Colon (tissue), 2 donors: ENCODE measurements at regions not wholly inside any gene's neighbourhood (a gene's known extent, or its start where the extent isn't known, plus 50 kb on each side); places are given as distances from the start of the nearest gene placed in this dataset.
A peak's percentile ranks its signal among the peaks of the same experiment; 100 is the strongest.
"Not testable (repeated sequence)": the region's sequence is repeated elsewhere in the genome, so short reads cannot be mapped to it uniquely, and the experiment has no call there.

Experiments used
- FAIRE-seq: peaks from 2 replicates; lab custom pipeline; 2012; peaks lifted over from hg19 to GRCh38; lab: Jason Lieb, UNC
- donor health status: control.
- donor health status: control.

- FAIRE-seq: no peak
Measured at GRCh38 chr12:13440844-13441243, 244.3 kb downstream of the EMP1 start.

DNA sequence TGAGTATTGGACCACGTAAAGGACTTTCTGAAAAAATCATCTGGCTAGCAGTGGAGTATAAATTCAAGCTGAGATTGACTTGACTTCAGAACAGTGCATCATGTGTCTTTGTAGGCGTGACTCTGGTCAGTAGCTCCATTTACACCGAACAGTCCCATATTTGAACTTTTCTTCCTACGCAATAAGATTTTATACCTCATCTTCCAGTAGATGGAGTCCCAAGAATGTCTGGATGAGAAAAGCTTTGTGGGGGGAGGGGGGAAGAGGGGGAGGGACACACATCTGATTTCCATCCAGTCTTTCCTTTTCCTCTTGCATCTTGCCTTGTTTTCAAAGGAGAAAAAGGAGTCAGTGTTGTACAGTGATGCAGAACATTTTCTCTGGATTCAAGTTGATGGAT is 241.0 kb downstream of the EMP1 start:
- no peak for FAIRE-seq

- FAIRE-seq: no peak
Measured at GRCh38 chr12:13436696-13437391, 240.3 kb downstream of the EMP1 start.

DNA sequence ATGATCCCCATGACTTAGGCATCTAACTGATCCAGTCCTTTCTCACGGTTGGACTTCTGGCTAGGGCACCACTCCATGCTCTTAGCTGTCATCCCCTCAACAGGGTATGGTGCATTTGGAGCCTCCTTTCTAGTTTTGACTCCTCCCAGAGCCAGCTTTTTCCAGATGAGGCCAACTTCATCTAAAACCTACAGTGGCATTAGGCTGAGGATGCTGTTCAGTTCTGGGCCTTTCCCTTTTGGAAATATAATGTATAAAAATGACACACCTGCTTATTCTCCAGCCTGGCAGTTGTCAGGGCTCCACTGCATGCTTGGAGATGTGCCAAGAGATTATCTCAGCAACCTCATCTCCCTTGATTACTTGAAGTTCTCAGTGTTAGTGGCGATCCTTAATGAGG is 239.7 kb downstream of the EMP1 start:
- FAIRE-seq: no peak

GRCh38 chr12:13435235-13435933 is 238.9 kb downstream of the EMP1 start:
- no peak for FAIRE-seq

DNA sequence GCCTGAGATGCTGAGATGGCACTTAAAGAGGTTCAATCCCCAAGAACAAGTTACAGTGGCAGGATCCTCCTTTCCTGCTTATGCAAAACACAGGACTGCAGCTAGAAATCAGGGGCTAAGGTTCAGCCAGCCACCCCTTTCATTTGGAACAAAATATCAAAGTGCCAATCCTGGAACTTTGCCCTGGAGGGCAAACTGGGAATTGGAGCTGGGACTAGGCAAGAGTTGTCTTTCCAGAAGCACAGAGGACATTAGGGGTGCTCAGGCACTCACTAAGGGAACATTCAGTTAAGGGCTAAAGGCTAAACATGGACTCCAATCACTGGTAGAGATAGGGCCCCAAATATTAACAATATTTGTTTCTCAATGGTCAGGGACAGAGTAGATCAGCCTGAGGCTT is 237.2 kb downstream of the EMP1 start:
- FAIRE-seq: no peak

DNA sequence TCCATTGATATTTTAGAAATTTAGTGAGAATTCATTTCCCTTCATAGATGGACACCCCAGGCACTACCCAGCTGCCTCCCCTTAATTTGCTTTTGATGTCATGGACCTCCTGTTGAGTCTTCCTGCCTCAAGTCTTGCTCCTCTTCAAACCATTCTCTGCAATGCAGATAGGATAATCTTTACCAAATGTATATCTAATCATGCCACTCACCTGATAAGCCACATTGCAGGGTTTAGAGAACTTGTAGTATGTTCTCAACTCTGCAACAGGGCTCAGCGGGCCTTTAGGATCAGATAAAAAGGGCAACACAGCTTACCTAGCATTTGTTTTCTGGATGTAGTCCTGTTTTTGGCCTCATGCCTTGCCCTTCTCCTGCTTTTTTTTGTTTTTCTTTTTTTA is 234.5 kb downstream of the EMP1 start:
- no peak for FAIRE-seq

DNA sequence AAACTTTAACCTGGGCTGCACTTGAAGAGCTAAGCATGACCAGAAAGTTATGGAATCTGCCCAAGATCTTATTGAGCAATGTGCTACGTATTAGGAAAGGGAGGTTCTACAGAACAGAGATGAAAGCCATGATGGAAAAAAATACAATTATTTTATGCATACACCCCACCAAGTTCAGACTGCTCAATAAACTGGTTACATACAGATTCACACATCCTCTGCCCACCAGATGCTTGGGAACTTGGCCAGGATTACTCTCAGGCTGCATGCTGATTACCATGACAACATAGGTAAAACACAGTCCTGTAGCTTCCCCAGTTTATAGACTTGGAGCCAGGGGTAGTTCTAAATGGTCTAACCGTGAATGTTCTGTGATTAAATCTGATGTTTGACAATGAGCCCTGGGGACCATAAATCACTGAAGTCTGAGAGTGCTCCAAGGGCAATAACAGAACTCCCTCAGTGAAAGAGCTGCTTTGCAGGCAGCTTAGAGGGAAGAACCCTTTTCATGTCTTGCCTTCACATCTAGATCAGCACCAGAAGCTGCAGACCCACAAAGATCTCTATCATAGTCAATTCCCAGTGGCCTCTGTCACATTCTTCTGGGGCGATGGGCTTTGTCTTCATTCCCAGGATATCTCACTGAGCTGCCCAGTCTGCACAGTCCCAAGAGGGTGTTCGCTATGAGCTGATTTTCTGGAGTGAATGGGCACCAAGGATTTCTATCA is 232.2 kb downstream of the EMP1 start:
- FAIRE-seq: no peak

DNA sequence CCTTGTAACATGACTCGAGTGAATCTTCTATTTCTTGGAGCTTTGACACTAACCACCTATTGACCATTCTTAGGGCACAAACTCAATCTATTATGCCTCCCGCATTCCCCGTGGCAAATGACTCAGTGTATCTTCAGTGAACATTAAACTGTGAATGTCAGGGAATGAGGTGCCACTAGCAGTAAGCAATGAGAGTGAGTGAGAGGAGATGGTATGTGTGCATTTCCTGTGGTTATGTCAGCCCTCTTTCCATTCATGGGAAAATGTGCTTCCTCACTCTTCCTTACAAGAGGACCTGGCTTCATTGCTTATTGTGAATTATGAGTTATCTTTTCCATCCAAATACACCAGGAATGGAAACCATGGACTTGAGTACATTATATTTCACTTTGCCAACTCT is 229.2 kb downstream of the EMP1 start:
- FAIRE-seq: no peak

DNA sequence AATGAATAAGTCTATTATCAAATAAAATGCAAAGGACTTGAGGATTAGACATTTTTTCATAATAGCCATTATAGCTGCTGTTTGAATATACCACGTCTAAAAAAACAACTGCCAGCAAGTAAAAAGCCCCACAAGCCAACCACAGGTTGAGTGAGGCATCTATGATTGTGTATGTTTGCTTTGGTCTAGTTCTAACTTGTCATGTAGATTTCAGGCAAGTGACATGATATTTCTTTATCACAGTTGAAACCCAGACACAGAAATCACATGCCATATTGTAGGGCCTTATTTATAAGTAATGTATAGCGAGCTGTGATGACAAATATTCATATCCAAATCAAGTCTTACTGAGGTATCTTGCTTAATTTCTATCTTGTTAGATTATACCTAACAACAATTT is 225.8 kb downstream of the EMP1 start:
- no peak for FAIRE-seq

DNA sequence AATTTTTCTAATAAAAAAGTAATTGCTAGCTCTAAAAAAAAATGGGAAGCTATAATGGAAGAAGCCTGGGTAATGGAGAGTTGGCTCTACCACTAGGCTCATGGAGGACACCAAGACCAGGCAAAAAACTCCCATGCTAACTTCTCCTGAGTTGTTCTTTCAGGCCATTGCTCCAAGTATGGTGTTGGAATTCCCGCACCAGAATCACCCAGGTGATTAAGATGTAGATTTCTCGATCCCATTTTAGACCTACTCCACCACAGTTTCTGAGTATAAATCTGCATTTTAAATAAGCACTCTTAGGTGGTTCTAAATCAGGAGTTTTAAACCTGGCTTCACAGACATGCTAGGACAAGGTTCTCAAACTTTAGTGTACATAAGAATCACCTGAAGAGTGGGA is 221.0 kb downstream of the EMP1 start:
- FAIRE-seq: no peak

DNA sequence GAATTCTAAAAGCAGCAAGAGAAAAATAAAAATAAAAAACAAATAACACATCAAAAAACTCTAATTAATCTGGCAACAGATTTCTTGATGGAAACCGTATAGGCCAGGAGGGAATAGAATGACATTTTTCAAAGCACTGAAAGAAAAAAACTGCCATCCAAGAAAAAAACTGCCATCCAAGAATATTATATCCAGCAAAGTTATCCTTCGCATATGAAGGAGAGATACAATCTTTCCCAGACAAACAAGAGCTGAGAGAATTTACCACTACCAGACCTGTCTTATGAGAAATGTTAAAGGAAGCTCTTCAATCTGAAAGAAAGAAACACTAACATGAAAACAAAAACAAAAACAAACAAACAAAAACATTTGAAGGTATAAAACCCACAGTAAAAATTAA is 214.8 kb downstream of the EMP1 start:
- FAIRE-seq: no peak

DNA sequence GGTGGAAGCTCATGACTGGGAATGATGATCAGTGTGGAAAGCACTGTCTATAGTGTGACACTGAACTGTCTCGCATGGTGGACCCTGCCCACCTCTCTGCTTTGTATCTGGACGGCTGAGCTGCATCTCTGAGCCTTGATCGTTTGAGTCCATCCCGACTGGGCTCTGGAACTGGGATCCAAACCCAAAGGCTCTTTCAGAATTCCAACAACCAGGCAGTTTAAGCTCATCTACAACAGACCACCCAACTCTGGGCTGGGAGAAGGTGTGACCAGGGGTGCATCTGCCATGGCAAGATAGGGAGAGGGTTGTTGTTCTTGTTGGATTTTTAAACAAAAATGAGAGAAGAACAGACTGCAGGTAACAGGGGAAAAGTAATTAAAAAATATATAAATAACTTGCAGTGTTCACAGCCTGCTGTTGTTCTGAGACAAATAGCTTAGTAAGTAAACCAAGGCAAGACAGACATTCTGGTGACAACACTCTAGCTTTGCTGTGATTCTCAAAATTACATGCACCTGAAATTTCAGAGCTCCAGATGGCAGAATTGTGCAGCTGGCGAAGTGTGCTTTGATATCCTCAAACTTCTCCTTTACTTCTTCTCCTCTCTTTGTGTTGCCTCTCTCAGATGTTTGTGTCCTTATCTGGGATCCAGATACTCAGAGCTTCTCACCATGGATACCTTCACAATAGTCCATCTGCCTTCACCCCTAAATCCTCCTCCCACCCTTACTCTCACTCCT is 209.6 kb downstream of the EMP1 start:
- no peak for FAIRE-seq

DNA sequence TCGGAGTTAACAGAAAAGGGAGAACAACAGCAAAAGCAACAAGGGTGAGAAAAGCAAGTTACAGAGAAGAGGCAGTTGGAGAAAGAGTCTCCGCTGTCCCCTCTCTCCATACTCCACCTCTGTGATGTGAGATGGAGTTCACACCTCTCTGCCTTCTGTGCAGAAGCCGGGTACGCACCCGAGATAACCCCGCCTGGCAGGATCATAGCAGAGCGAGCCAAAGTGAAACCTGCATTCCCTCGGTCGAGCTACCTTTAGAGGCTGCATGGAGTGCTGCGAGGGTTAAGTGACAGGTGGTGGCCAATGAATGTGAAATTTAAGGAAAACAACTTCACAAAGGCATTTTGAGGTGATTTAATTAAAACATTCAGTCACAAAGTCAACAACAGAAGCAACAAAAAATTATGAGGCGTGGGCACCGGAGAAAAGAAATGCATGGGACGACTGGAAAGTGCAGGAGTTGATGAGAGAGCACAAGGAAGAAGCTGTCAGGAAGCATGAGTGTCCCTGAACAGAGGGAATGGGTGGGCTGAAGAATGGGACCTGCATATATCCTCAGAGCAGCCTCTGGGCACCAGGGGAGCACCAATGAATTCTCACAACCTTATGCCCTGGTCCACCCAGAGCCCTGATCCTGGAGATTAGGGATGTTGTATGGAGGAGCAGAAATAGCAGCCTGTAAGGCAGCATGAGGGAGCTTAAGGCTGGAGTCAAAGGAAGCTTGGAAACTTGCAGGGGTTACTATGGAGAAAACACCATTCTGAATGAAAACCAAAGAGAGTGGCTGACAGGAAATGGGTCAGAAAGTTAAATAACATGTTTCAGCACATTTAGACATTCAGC is 208.3 kb downstream of the EMP1 start:
- FAIRE-seq: no peak

DNA sequence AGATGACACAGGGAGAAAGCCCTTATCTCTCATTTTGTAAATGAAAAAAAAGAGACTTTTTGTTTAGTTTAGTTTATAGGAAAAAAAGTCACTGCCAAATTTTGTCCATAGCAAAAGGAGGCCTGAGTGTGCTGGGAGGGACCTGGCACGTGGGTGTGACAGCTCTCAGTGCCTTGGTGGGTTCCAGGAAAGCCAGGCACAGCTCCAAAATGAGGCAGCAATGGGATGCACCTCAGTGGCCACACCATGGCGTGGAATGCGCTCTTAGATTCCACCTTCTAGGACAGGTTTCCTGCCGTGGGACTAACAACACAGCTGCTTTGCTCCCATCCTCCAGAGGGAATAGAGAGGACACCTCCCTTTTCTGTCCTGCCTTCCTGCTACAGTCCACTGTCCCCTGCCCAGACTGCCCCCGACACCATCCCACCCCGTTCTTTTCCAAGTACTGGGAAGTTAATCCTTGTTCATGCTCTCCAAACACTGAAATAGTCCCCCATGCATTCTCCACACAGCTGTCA is 207.6 kb downstream of the EMP1 start:
- FAIRE-seq: no peak

DNA sequence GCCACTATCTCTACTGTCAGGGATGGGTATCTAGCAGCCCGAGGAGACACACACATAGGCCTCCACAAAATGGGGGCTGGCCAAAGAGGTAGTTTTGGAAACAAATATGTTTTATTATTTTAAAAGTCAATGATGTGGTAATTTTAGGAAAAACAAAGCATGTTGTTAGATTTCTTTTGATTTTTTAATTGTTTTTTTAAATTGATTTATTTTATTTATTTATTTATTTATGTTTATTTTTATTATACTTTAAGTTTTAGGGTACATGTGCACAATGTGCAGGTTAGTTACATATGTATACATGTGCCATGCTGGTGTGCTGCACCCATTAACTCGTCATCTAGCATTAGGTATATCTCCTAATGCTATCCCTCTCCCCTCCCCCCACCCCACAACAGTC is 194.8 kb downstream of the EMP1 start:
- FAIRE-seq: not testable (repeated sequence)

DNA sequence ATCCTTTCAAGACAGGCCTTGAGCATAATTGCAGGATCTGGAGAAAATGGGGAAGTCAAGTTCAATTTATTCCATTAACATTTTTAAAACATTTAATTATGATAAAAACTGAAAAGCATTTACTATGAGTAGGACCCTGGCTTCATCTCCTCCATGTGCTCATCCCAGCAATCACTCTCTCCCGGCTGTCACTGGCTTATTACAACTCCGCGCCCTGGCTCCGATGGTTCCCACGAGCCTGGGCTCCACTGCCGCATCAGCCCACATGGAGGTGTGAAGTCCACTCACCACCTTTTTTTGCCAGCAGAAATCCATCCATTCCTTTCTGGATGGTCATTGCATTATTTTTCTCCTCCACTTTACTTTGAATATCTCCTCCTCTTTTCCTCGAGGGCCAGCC is 194.4 kb downstream of the EMP1 start:
- no peak for FAIRE-seq

DNA sequence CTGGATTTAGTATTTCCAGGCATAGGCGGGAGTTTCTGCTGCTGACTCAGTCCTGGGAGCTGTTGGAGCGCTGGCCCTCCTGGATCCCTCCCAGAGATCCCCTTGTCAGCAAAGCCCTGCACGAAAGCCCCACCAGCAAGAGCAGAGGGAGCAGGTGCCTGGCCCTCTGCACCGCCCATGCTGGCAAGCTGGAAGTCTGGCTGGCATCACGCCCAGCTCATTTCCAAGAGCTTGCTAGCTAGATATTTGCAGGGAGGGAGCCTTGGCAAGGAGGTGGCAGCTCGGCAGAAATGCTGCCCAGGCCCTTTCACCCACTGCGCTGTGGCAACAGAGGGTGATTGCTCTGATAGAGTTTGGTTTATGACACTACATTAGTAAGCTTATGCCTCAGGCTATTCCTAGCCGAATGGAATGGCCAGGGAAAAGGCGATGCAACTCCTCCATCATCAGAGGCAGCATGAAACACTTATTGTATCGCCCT is 193.9 kb downstream of the EMP1 start:
- FAIRE-seq: no peak

DNA sequence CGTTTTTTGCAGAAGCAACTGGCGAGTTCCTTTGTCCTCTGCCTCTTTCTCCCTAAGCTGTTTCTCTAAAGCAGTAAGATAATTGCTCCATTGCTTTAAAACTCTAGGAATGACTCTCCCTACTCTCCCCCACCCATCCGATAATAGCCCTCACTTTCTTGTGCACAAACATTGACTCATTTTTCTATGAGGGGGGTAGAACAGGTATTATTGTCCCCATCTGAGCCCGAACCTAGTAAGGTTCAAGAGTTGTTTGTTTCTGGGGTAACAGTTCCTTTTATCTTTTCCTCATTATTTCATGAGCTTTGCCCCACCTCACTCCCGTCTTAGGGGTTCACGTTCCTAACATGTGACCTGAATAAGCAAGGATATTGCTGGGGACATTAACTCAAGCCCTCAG is 190.6 kb downstream of the EMP1 start:
- FAIRE-seq: no peak

- FAIRE-seq: no peak
Measured at GRCh38 chr12:13386323-13387039, 190.0 kb downstream of the EMP1 start.

- peak; percentile 5 for FAIRE-seq
Measured at GRCh38 chr12:13383379-13383778, 186.9 kb downstream of the EMP1 start.
